Right ventricle myocardium inferior (tissue), 1 donor: ENCODE measurements at regions not wholly inside any gene's neighbourhood (a gene's known extent, or its start where the extent isn't known, plus 50 kb on each side); places are given as distances from the start of the nearest gene placed in this dataset.

Experiments used
- ATAC-seq: fragments of 200-7000 bp; cut with Tn5 transposase; one replicate; pipeline ENCODE4 v1.9.1; 2020; ENCODE audit warnings: mild to moderate bottlenecking, moderate library complexity
- DNase-seq: peaks from one replicate; pipeline ENCODE4 v3.0.0; 2021; ENCODE audit errors: missing footprints
- intact Hi-C: fragments of 100-400 bp; cut with DNase I; formaldehyde crosslinking; loops from one replicate; pipeline ENCODE4 v1.11.0; 2022
- donor health status: DM: no; HTN: yes; CAD: no; lungs with severe emphysema.

DNA sequence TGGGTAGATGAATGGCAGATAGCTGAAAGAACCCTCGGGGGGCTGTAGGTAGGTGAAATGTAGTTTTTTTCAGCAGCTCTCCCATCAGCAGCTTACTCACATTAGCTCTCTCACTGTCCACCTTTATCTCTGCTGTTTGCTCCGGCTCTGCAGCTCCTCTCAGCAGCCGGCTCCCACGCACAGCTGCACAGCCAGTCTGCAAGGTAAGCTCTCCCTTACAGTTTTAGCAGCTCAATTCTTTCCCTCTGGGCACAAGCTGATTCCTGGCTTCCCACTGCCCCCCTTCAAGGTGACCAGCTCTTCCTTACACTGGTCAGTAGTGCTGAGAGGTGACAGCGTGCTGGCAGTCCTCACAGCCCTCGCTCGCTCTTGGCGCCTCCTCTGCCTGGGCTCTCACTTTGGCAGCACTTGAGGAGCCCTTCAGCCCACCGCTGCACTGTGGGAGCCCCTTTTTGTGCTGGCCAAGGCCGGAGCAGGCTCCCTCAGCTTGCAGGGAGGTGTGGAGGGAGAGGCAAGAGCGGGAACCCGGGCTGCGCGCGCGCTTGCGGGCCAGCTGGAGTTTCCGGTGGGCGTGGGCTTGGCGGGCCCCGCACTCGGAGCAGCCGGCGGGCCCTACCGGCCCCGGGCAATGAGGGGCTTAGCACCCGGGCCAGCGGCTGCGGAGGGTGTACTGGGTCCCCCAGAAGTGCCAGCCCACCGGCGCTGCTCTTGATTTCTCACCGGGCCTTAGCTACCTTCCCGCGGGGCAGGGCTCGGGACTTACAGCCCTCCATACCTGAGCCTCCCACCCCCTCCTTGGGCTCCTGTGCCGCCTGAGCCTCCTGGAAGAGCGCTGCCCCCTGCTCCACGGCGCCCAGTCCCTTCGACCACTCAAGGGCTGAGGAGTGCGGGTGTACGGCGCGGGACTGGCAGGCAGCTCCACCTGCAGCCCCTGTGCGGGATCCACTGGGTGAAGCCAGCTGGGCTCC is 393.6 kb downstream of the CENPC start:
- ATAC-seq (no peak), DNase-seq (peak; percentile 65)
- intact Hi-C loops: no loop called here

DNA sequence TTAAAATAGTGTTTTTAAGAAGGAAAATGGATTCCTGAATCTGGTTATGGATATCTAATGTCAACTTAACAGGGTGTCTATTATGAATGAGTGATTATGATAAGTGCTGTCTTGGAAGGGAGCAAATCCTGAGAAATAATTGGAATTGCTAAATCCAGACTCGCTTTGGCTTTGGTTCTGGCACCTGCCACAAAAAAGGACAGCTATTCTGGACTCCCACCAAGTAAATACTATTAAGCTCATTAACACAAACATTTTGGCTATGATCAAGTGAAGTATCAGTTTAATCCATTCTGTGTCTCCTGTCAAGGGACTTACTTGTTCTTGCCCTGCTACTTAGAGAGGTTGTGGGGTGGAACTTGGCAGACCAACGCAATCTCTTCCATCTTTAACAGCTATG is 403.7 kb downstream of the CENPC start:
- no peak for DNase-seq
- intact Hi-C loops: no loop called here
- ATAC-seq: no peak

DNA sequence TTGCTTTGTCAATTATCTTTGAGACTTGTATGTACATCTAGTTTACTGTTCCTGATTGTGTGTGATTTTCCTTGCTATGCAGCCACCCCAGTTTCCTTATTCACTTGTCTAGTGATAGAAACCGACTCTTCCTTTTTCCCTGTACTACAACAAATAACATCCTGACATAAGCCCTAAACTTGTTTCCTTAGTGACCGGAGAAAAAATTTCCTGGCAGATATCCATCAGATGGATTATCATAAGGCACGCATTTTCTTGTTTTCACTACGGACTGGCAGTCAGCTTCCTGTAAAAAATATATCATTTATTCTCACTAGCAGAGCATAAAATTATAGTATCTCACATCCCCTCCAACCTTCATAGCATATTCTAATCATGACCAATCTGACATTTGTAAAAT is 410.7 kb downstream of the CENPC start:
- ATAC-seq (no peak), DNase-seq (no peak)
- intact Hi-C loops: no loop called here

GRCh38 chr4:67133162-67133561 is 412.1 kb downstream of the CENPC start:
- intact Hi-C loops: no loop called here
- ATAC-seq: no peak
- DNase-seq: no peak

- ATAC-seq (peak; percentile 87), DNase-seq (no peak)
- intact Hi-C loops: no loop called here
Observed at GRCh38 chr4:67131224-67131623, 414.1 kb downstream of the CENPC start.

- ATAC-seq: no peak
- intact Hi-C loops: no loop called here
- DNase-seq: no peak
Observed at GRCh38 chr4:67130411-67130810, 414.9 kb downstream of the CENPC start.

DNA sequence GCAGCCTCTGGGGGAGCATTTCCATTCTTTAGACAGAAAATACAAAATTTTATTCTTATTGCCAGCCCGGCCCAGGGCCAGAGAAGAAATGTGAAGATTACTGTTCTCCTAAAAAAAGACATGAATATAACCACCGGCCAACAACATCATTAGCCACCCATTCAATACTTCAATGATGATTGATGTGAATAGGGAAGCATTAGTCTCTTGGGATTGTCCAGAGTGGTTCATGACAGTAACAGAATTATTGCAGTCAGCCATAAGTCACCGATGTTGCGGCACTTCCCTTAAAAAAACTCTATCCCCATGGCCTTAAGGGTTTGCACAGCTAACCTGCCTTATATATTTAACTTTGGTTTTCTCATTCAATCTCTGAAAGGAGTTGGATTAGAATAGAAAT is 418.7 kb downstream of the CENPC start:
- intact Hi-C loops: no loop called here
- ATAC-seq (no peak), DNase-seq (no peak)

- ATAC-seq (no peak), DNase-seq (no peak)
- intact Hi-C loops: no loop called here
Observed at GRCh38 chr4:67125636-67126514, 419.4 kb downstream of the CENPC start.

DNA sequence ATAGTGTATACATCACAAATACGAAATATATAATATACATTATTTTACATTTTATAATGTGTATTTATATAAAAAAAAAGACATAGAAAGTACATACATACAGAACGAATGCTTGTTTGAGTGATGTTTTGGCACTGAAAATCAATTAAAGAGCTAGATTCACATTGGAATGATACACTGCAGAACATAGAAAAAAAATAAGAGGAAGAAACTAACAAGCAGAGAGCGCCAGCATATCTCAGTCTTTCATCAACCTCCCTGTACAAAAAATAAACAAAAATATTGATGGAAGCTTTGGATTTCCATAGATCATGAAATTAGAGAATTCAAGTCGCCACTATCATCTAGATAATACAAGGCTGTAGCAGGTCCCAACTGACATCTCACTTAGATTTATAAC is 420.6 kb downstream of the CENPC start:
- no peak for DNase-seq
- intact Hi-C loops: no loop called here
- ATAC-seq: no peak

DNA sequence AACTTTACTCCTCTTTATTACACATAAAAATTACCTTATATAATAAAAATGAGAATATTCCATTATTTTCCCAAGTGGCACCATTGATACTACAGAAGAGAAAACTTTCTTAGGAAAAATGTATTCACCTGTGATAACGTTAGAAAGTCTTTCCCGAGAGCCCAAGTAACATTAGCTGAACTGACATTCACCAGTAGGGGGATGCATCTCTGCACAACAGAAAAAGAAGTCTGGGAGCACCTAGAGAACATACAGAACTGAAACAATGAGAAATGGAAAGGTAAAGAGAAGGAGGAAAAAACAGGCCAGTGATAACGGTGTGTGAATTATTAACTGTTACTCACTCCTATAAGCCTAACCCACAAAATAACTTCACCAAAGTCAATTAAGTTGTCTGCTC is 423.3 kb downstream of the CENPC start:
- ATAC-seq (no peak), DNase-seq (no peak)
- intact Hi-C loops: no loop called here

DNA sequence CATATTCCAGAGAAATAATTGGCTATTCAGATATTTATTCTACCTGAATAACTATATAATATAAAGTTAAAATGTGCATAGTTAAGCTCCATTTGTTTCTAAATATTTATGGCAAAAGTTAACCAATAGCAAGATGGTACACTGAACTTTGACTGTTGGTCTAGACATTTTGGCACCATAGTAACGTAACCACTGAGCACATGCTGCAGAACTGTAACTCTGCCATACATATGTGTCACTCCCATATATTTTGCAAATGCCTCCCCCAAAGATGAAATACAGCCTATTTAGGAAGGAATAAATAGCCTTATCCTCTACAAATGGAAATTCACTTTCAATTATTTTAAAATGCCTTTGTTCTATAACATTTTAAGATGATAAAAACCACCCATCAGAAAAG is 424.9 kb downstream of the CENPC start:
- intact Hi-C loops: no loop called here
- DNase-seq: no peak
- ATAC-seq: no peak

DNA sequence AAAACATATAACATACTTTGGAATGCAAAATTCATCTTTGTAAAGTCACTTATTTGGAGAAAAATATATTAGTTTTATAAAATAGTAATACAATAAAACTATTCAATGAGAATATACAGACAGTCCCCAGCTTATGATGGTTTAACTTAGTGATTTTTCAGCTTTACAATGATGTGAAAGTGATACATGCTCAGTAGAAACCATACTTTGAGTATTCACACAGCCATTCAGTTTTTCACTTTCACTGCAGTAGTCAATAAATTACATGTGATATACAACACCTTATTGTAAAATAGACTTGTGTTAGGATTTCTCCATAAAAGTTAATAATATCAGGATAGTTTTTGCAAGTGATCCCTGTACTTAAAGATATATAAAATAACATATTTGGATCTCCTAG is 436.0 kb downstream of the CENPC start:
- ATAC-seq (no peak), DNase-seq (no peak)
- intact Hi-C loops: no loop called here

- intact Hi-C loops: no loop called here
Observed at GRCh38 chr4:67106861-67107460, 438.3 kb downstream of the CENPC start.

GRCh38 chr4:67104145-67104544 is 441.2 kb downstream of the CENPC start:
- intact Hi-C loops: no loop called here
- ATAC-seq (no peak), DNase-seq (no peak)

More at GRCh38 chr4:67106861-67107460, 438.3 kb downstream of the CENPC start:
- ATAC-seq: no peak
- DNase-seq: no peak

GRCh38 chr4:67103001-67103747 is 442.1 kb downstream of the CENPC start:
- intact Hi-C loops: no loop called here
- DNase-seq: no peak
- ATAC-seq: no peak

DNA sequence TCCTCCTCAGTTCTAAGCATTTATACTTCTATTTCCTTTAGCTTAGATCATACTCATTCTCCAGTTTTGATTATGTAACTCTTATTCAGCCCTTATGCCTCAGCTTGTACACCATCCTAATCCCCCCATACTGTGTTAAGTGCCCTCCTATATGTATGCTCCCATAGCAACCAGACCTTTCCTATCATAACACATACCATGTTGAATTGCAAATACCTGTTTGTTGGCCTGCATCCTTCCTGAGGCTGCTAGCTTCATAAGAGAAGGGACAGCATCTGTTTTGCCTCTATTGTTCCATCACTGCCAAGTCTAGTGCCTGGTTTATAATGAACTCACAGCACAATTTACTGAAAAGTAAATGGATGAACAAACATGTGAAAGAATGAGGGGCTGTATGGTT is 443.7 kb downstream of the CENPC start:
- DNase-seq: no peak
- intact Hi-C loops: no loop called here
- no peak for ATAC-seq

DNA sequence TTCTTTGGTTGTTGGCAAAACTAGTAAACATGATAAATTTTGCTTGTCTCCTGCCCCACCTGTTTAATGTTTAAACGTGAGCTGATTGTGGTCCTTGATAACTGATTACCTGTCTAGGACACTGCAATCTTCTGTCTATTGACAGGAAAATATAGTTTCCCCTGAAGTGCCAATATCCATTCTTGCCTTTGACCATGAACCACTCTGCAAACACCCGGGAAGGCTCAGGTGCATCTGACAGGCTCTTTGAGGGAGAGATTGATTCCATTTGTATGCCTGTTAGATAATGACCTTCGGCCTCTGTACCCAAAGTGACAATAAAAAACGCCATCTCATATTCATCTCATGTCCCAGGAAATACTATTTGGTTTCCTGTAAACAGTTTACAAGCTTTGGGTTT is 453.0 kb downstream of the CENPC start:
- intact Hi-C loops: no loop called here
- DNase-seq: no peak
- no peak for ATAC-seq

- DNase-seq (no peak), ATAC-seq (no peak)
- intact Hi-C loops: no loop called here
Observed at GRCh38 chr4:67091673-67092072, 453.6 kb downstream of the CENPC start.

DNA sequence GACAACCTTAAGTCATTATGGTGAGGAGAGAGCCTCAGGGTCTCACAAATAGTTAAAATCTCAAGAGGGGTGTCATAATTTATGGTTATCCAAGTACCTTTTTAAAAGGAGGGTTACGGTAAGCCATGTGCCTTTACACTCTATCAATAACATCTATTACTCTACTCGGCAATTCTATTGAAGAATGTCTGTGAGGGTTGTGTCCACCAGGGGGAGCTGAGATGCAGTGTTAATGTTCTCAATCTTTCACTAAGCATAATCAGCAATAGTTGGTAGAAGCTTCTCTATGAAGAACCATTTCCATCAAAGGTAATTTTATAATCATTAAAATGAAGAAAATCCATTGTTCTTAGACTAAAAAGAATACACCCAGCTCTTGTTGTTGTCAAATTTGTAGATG is 457.4 kb downstream of the CENPC start:
- no peak for DNase-seq
- intact Hi-C loops: loop anchor here (2.0 kb wide), 1 partner anchor 241 kb away; no protein-coding TSS in a partner anchor
- ATAC-seq: no peak
